Pons (tissue), 1 donor: ENCODE measurements at regions not wholly inside any gene's neighbourhood (a gene's known extent, or its start where the extent isn't known, plus 50 kb on each side); places are given as distances from the start of the nearest gene placed in this dataset.
"Not testable (repeated sequence)": the region's sequence is repeated elsewhere in the genome, so short reads cannot be mapped to it uniquely, and the experiment has no call there.

Experiments used
- DNase-seq: peaks from one replicate; pipeline ENCODE4 v3.0.0-alpha.2; 2016; ENCODE audit warnings: low spot score

DNA sequence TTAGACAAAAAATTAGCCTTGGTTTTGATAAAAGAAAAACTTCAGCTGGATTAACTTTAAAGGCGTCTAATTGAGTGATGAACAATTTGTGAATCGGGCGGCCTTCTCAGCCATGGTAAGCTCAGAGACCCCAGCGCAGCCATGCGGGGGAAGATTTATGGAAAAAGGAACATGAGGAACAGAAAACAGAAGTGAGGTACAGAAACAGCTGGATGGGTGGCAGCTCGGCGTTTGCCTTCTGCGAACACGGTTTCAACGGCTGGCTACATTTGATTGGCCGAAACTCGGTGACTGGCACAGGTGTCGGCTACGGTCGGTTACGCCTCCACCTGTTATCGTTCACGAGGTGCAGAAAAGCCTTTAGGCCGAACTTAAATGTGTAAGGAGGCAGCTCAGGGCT is 401.4 kb upstream of the FAT1 start:
- no peak for DNase-seq

DNA sequence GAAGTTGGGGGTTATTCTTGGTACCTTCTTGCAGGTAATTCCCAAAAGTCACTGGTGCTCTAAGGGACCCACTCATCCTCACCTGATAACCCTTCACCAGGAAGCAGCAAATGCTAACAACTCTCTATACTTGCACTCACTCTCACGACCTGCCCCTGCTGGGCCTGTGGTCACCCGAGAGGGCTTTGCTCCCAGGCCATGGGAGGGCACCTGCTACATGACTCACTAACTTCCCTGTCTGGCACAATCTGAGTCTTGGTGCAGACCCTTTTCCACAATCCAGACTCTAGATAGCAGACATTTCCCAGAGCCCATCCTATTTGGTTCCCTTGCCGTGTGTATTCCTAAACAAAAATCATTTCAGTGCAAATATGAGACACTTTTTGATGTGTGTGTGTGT is 403.8 kb upstream of the FAT1 start:
- no peak for DNase-seq

DNA sequence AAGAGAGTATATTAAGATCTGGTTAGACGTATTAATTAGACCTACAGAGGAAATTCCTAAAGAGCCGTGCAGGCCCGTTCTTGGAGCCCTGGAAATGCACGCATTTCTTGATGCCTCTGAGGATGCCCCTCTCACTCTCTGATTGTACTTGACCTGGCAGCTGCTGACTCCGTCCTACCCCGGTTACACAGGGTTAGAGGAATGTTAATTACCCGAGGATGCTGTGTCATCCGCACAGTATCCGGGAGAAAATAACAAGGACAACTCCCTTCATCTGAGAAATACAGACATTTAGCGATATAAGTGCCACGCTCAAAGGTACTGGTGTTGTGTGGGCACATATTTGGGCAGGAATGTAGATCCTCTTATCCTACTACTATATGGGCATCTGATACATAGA is 404.6 kb upstream of the FAT1 start:
- no peak for DNase-seq

DNA sequence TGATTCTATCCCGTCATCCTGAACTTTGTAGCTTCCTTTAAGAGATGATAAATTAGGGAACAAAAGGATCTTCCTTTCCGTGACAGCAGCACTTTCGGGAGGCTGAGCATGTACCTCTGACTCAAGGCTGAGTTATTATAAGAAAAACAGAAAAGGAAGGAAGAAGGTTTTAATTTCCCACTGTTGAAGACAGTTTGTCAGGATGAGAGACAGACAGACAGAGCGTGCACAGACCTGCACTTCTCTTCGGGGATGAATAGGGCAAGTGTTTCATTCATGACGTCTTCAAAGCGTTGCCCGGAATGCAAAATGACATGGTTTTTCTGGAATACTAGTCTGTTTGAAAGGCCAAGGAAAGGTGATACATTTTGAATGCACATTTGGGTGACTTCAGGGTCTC is 405.3 kb upstream of the FAT1 start:
- peak; percentile 19 for DNase-seq

DNA sequence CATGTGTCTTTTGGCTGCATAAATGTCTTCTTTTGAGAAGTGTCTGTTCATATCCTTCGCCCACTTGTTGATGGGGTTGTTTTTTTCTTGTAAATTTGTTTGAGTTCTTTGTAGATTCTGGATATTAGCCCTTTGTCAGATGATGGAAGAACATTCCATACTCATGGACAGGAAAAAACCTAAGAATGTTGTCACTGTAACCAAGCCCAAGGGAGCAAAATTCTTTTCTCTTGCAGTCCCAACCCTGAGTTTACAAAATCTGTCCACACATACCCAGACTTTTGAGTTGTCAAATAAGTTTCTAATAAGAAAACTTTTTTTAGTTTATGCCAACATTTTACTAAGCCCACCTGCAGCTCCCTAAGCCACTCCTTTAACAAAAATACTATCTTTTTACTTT is 408.2 kb upstream of the FAT1 start:
- DNase-seq, result not testable (repeated sequence)

DNA sequence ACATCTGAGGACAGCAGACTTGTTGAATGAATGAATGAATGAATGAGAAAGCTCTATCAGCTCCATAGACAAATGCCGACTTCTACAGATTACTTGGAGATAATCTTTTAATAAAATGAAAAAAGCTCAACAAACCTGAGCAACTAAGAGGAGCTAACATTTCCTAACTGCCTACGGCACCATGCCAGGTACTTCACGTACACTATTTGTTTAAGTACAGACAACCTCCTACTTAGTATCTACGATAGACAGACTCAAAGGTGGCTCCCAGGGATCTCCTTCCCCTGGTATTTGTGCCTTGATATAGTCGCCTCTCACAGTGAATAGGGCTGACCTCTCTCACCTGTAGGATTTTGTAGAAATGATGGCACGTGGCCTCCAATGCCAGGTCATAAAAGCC is 412.2 kb upstream of the FAT1 start:
- no peak for DNase-seq

DNA sequence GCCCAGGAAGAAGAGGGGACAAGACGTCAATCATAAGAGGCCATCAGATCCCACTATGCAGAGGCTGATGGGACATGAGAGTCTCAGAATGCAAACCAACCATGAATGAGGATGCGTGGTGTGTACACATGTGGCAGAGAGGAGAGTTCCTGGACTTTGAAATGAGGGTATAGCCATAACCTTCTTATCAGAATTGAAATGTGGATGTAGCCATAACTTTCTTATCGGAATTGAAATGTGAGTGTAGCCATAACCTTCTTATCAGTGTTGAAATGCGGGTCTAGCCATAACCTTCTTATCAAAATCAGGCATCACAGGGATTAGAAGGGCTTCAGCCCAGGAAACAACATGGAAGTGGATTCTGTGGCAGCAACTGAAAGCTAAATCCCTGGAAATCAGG is 415.5 kb upstream of the FAT1 start:
- DNase-seq, result no peak

DNA sequence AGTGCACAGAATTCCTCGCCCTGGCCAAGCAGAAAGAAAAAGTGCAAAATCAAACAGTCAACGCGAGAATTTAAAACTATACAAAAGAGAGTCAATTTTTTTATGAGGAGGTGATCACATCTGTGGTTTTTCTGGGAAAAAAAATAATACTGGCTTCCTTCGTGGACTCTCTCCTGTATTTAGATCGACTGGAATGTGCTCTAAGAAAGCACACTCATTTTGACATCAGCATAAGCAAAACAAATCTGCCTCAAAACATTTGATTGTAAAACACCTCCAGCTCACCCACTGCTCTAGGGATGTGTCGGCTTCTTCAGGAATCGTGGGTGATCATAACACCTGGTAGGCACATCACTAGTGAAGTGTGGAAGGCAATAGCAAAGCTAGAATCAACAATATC is 417.4 kb upstream of the FAT1 start:
- no peak for DNase-seq

DNA sequence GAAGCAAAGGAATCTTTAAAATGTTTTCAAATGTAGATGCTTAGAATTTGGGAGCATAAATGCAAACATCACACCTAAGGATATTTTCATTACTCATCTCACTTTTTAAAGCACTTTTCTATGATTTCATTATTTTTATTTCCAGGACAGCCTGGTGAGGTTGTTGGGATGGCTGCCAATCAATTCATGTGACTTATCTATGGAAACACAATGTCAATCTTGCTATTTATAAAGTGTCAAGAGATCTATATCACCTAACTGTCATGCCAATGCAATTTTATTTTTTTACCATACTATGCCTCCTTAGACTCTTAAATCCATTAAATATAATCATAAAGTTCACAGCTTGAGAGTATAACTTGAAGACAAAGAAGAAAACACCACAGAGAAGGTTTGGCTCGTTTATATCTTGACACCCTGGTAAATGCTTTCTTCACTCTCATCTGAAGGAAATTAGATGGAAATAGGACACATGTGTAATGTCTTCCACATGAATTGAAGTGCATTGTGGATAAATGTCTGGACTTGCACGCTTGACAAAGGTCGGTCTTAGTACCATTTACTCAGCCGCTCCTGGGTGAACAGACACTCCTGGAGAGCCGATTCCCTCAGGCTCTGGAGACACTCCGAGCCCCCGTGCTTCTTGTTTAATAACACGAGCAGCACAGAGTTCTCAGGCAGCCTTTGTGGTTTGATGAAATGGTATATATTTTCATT is 425.7 kb upstream of the FAT1 start:
- no peak for DNase-seq

DNA sequence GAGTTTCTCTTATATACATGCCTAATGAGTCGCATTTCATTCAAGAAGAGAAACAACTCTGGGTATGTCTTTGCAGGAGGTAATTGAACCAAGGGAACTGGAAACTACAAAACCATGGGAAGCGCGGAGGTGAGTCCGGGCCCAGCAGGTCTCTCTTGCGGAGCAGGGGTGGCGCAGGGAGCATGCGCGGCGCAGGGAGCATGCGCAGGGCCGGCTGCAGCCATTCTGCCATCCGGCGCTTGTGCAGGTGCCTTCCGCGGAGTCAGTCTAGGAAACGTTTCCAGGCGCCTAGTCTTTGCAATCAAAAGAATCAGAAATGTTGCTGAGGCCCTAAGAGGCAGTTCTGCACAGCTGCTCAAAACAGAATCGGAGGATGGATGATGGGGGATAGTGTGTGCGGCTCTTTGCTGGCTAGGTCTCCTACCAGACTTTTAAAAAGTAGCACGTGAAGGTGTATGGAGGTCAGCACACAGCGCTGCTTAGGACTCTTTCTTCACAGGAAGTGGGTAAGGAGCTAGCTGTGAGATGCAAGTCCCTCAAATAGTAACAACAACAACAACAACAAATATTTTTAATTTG is 433.8 kb upstream of the FAT1 start:
- DNase-seq, result no peak

DNA sequence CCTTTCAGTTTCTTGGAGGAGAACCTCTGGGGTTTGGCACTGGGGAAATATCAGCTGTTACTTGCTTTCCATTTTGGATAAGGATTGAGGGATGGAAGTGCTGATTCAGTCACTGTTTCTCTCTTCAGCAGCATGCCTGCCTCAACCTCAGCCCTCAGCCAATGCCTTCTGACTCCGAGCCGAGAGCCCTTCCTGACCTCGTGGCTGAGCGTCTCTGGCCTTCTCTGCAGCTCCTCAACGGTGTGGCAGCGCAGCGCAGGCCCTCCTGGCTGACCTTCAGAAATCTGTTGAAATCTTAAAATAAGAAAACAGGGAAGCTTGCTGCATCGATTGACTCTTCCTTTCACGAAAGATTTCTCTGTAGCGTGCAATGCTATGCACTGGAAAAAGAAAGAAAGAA is 434.3 kb upstream of the FAT1 start:
- no peak for DNase-seq

DNA sequence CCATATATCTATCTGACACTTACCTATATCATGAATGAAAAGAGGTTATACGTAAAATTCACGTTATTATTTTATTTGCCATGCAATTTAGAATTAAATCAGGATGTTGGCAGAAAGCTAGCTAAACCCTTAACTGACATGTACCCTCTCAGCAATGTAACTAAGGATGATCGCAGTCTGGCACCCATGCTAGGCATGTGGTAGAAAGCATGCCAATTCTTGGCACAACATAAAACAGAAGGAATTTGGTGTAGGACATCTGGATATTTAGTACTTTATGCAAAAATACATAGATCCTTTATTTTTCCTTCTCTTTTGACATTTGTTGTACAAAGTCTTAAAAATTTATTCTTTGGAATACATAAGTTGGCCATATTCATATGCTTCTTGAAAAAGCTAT is 436.8 kb upstream of the FAT1 start:
- DNase-seq, result no peak

DNA sequence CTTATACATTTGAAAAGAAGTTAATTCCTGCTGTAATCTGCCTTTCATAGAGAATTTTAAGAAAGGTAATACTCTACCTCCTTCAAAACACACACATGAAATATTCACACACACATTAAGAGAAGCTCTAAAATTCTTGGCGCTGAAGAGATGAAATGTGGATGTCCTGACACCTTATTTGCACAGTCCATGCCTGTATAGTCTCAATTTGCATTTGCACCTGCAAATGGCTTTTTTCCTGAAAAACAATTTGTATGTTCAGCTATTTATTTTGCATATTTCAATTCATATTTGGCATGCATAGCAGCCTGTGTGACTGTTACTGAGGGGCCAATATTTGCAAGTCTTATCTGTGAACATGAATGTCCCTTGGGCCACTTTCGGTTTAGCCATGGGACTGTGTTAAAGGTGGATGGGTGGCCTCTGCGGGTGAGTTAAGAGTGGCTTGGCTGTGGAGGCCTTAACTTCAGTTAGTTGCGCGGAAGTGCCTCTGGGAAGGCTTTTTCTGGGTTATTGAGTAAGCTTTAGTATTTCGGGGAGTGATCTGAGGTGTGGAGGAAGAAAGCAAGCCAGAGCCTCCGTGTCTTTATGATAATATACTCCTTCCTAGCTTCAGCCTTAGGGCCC is 443.3 kb upstream of the FAT1 start:
- DNase-seq, result no peak

DNA sequence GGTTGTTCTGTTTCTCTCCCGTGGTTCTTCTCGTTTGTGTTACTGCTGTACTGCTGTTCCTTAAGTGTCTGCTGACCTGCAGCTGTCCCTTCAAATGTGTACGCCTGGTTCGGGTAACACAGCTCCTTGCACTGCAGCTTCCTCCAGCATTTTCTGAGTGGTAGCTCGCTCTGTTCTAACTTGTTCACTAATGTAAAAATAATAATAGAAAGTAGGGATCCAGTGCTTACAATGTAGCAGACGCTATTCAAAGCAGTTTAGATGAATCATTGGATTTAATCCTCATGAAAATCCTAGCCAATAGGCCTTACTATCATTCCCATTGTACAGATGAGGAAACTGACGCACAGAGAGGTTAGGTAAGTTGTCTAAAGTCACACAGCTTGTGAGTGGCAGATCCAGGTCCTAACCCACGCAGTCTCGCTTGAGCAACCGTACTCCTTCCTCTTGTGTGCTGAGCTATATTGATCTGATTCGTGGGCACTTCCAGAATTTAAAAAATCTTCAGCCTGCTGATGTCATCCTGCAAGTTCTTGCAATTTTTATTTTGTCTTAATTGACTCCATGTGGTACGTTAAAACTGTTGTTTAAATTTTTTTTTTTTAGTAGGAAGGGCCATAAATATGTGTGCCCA is 448.2 kb upstream of the FAT1 start:
- no peak for DNase-seq

DNA sequence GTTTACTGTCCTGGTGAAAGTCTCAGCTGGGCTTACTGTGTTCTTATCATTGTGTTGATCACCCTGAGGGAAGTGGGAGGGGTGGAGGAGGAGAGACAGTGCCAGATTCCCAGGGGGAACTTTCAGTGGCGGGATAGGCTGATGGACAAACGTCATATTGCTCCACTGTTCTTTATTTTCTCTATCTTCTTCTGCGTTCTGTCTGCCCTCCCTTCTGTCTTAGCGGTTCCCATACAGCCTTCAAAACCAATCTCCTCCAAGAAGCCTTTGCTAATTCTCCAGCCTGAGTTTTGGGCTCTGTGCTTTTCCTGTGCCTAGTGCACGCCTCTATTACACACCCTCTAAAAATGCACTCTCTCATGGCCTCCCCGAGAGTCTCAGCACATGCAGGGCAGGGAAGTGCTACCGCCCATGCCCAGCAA is 448.7 kb upstream of the FAT1 start:
- DNase-seq, result no peak

DNA sequence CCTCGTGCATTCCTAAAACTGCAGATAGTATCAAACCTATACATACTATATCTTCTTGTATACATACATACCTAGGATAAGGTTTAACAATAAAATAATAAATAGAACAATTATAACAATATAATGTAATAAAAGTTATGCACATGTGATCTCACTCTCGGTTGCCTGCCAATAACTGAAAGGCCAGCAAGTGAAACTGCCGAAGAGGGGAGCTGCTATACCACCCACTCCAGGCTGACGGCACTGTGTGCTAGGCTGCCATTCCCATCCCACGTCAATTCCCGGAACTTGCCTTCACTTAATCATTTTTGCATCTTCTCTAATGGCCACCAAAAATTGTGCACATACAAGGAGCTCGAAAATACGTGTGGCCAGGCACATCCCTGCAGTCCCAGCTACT is 451.1 kb upstream of the FAT1 start:
- no peak for DNase-seq

DNA sequence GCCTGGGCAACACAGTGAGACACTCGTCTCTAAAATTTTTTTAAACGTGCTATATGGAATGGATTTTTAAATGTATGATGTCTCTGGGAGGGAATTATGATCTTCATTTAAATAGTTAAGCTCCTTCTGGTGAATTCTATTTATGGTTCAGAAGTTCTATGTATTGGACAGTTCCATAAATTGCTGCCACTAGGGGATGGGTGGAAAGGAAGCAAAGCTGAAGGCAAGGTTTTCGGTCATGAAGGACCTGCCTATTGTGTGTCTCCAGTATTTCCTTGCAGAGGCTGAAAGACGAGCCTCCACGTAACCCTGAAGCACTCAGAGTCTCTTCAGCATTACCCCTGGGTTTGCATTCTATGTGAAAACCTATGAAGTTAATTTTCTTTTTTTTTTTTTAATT is 451.5 kb upstream of the FAT1 start:
- DNase-seq, result no peak

DNA sequence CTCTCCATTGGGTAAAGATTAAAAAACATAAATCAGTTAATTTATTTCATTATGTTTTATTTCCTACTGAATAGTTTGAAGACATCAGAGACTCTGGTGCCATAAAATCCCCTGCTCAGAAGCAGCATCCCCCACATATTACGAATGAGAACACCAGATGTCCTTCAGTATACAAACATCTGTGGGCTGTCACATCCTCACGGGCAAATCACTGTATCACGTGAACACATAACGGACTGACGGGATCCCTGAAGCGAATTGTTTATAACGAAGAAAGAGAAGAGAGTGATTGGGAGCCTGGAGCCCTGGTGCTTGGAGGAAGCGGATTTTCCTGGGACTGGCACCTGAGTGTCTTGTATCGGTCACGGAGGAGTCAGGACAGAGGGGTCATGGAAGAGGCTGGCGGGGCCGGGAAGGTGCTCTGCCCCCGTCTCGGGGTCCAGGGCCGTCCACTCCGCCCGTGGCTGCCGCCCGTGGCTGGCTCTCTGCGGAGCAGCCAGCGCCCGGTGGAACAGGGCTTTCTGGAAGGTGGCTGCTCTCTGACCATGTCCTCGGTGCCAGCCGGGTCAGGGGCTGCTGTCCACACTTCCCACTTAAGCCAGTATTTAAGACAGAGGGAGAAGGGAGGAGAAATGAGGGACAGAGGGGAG is 452.7 kb upstream of the FAT1 start:
- DNase-seq, result no peak

DNA sequence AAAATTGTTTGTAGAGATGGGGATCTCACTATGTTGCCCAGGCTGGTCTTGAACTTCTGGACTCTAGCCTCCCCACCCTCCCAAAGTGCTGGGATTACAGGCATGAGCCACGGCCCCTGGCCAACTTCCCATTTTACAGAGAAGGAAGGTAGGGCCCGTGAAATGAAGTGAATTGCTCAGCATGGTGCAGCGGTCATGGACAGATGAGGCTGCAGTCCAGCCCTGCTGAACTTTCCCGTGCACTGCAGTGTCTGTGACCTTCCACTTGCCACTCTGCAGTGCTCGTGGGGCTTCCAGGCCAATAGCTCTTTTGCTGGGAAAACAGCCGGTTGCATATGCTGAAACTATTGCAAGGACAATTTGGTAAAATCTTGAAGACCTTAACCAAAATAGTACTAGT is 454.4 kb upstream of the FAT1 start:
- DNase-seq, result no peak

DNA sequence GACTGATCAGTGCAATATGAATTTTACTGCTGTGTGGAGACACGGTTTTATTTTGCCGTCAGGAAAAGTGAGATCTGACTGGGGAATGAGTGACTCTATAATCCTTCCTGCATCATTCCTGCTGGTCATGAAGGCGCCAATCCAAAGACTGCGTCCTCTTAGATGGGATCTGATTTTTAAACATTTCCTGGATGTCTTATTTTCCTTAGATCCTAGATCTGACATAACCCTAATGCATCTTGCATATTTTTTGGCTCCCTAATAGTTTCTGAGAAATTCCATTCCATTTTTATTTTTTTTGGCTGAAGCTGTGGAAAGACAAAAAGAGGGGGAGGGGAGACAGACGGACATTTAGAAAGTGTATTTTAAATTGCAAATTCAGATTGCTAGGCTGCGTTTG is 454.9 kb upstream of the FAT1 start:
- no peak for DNase-seq

DNA sequence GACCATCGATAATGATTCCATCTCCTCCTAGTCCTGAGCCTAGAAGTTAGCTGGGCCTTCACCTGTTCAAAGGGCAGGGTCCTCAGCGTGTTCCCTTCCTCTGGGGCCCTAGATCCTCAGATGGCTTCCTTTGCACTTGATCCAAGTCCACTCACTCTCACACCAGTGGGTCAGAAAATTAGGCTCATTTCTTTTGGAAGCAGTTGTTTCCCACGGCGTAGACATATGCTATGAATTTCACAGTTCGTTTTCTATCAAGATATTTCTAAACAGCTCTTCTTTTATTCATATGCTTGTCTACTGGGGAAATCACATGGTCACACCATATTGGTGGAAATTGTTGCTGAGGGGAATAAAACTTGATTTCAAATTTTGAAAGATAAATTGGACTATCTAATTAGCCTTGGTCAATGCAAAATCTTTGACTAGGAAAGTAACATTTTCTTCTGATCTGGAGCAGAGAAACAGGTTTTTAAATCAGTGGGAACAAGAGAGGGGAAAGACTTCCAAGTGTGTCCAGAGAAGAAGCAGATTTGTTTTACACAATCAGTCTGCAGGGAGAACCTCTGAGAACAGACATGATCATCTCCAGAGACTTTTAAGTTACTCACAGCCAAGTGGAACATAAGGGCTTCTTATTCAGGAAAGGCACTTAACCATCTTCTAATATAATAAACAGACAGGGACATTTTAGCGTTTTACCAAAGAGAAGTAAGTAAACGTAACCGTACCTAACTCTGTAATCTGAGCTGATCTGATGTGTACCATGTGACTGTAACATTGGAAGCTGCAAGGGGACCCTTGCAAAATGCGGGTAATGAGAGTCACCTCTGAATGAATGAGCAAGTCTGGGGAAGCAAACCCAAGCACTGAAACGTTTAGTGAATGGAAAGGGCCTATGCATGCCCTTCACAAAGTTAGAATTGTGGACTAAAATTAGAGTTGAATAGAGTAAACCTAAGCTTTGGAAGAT is 455.7 kb upstream of the FAT1 start:
- DNase-seq, result no peak

DNA sequence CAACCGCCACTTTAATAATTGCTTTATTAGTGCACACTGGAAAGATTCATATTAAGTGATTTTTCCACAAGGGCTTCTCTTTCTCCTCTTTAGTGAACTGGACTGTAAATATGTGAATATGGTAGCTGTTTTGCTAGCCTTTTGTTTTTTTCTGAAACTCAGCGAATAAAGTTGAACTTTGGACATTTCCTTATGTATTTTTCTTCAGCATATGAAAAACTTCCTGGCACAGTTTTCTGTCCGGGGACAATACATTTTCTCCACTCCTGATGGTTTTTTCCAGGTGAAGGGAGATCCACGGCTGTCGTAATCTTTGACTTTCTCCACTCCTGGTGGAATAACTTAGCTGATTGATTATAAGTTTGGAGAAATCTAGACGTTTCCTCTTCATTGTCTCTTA is 457.4 kb upstream of the FAT1 start:
- DNase-seq, result no peak
